H9 (cell line): ENCODE measurements at regions not wholly inside any gene's neighbourhood (a gene's known extent, or its start where the extent isn't known, plus 50 kb on each side); places are given as distances from the start of the nearest gene placed in this dataset.
A peak's percentile ranks its signal among the peaks of the same experiment; 100 is the strongest.

Source experiments
- DNase-seq: peaks from one replicate; pipeline ENCODE4 v3.0.0-alpha.2; 2017
- H2AFZ ChIP-seq: one replicate; pipeline ENCODE4 v1.6.1; 2013; ENCODE audit warnings: mild to moderate bottlenecking, low read length, control low read depth, moderate library complexity
- H2AK5ac ChIP-seq: 2 replicates; pipeline ENCODE4 v1.6.1; 2013; ENCODE audit warnings: low read length, control low read depth, mixed read lengths; ENCODE audit not compliant: insufficient read length
- H2BK120ac ChIP-seq: one replicate; pipeline ENCODE4 v1.6.1; 2013; ENCODE audit warnings: low read depth, mild to moderate bottlenecking, low read length, control low read depth, inconsistent platforms; ENCODE audit not compliant: poor library complexity, severe bottlenecking
- H2BK12ac ChIP-seq: 2 replicates; pipeline ENCODE4 v1.6.1; 2013; ENCODE audit warnings: low read length, control low read depth, mixed read lengths, low read depth; ENCODE audit not compliant: insufficient read length
- H2BK15ac ChIP-seq: 2 replicates; pipeline ENCODE4 v1.6.1; 2013; ENCODE audit warnings: low read depth, low read length, control low read depth
- H2BK20ac ChIP-seq: one replicate; pipeline ENCODE4 v1.6.1; 2013; ENCODE audit warnings: low read depth, mild to moderate bottlenecking, low read length, control low read depth, inconsistent platforms; ENCODE audit not compliant: poor library complexity, severe bottlenecking
- H2BK5ac ChIP-seq: 2 replicates; pipeline ENCODE4 v1.6.1; 2013; ENCODE audit warnings: low read length, control low read depth, mixed read lengths; ENCODE audit not compliant: insufficient read length
- H3K14ac ChIP-seq: 2 replicates; pipeline ENCODE4 v1.6.1; 2013; ENCODE audit warnings: low read length, control low read depth; ENCODE audit not compliant: insufficient read depth
- H3K18ac ChIP-seq: 2 replicates; pipeline ENCODE4 v1.6.1; 2013; ENCODE audit warnings: low read depth, mild to moderate bottlenecking, mixed read lengths, low read length, control low read depth; ENCODE audit not compliant: insufficient read length
- H3K23ac ChIP-seq: 2 replicates; pipeline ENCODE4 v1.6.1; 2013; ENCODE audit warnings: low read length, control low read depth, mixed read lengths, low read depth; ENCODE audit not compliant: insufficient read length
- H3K23me2 ChIP-seq: 2 replicates; pipeline ENCODE4 v1.6.1; 2013; ENCODE audit warnings: low read depth, mild to moderate bottlenecking, mixed read lengths, low read length, control low read depth; ENCODE audit not compliant: insufficient read length, poor library complexity, severe bottlenecking
- H3K27ac ChIP-seq: 2 replicates; pipeline ENCODE4 v1.5.1; 2013; ENCODE audit warnings: low read length, control low read depth, mixed read lengths, low read depth; ENCODE audit not compliant: insufficient read length
- H3K27me3 ChIP-seq: 2 replicates; pipeline ENCODE4 v1.6.1; 2013; ENCODE audit warnings: low read length, control low read depth, inconsistent platforms; ENCODE audit not compliant: insufficient read depth
- H3K4ac ChIP-seq: 2 replicates; pipeline ENCODE4 v1.6.1; 2013; ENCODE audit warnings: low read depth, mild to moderate bottlenecking, control low read depth, inconsistent platforms, low read length, moderate library complexity
- H3K4me1 ChIP-seq: 2 replicates; pipeline ENCODE4 v1.6.1; 2013; ENCODE audit warnings: low read length, control low read depth, inconsistent platforms; ENCODE audit not compliant: insufficient read depth
- H3K4me2 ChIP-seq: 2 replicates; pipeline ENCODE4 v1.6.1; 2013; ENCODE audit warnings: low read length, control low read depth, mixed read lengths; ENCODE audit not compliant: insufficient read length, insufficient read depth
- H3K56ac ChIP-seq: 2 replicates; pipeline ENCODE4 v1.6.1; 2013; ENCODE audit warnings: low read depth, mild to moderate bottlenecking, mixed read lengths, low read length, control low read depth; ENCODE audit not compliant: insufficient read length
- H3K79me1 ChIP-seq: 2 replicates; pipeline ENCODE4 v1.6.1; 2013; ENCODE audit warnings: low read depth, mild to moderate bottlenecking, moderate library complexity, low read length, control low read depth, inconsistent platforms; ENCODE audit not compliant: insufficient read depth, poor library complexity, severe bottlenecking
- H3K79me2 ChIP-seq: 2 replicates; pipeline ENCODE4 v1.6.1; 2013; ENCODE audit warnings: low read length, control low read depth, inconsistent platforms; ENCODE audit not compliant: insufficient read depth
- H3K9ac ChIP-seq: 2 replicates; pipeline ENCODE4 v1.6.1; 2013; ENCODE audit warnings: low read length, control low read depth, mixed read lengths; ENCODE audit not compliant: insufficient read length; ENCODE audit errors: extremely low read depth
- H3K9me3 ChIP-seq: one replicate; pipeline ENCODE4 v1.6.1; 2013; ENCODE audit warnings: low read depth, low read length, inconsistent platforms; ENCODE audit not compliant: control insufficient read depth
- H3T11ph ChIP-seq: one replicate; pipeline ENCODE4 v1.6.1; 2013; ENCODE audit warnings: mild to moderate bottlenecking, low read length, control low read depth, inconsistent platforms
- H4K20me1 ChIP-seq: one replicate; pipeline ENCODE4 v1.6.1; 2013; ENCODE audit not compliant: control insufficient read depth, insufficient read length, insufficient read depth
- H4K5ac ChIP-seq: 2 replicates; pipeline ENCODE4 v1.6.1; 2013; ENCODE audit warnings: low read depth, mild to moderate bottlenecking, mixed read lengths, low read length, control low read depth; ENCODE audit not compliant: insufficient read length
- H4K8ac ChIP-seq: replicated peaks from 2 replicates; pipeline ENCODE4 v1.6.1; 2013; ENCODE audit warnings: low read length, control low read depth, mixed read lengths, low read depth; ENCODE audit not compliant: insufficient read length
- H4K91ac ChIP-seq: 2 replicates; pipeline ENCODE4 v1.6.1; 2013; ENCODE audit warnings: low read depth, mild to moderate bottlenecking, moderate library complexity, mixed read lengths, low read length, control low read depth; ENCODE audit not compliant: insufficient read length
- H3K27ac Mint-ChIP-seq, 3 experiments: 2 replicates in 2 of 3; 3 replicates in 1 of 3; pipeline ENCODE4 v1.8.0; 2020 to 2021; ENCODE audit warnings: mixed read lengths in 3 of 3, mild to moderate bottlenecking in 1 of 3, moderate library complexity in 1 of 3
- H3K27me3 Mint-ChIP-seq: 2 replicates; pipeline ENCODE4 v1.8.0; 2021; ENCODE audit warnings: low read depth, mild to moderate bottlenecking, moderate library complexity, mixed read lengths
- H3K36me3 Mint-ChIP-seq, 3 experiments: 2 replicates in 2 of 3; 3 replicates in 1 of 3; pipeline ENCODE4 v1.8.0; 2020 to 2021; ENCODE audit warnings: low read depth in 3 of 3, mixed read lengths in 3 of 3; ENCODE audit not compliant: insufficient read depth in 1 of 3
- H3K4me1 Mint-ChIP-seq, 2 experiments: 2 replicates each; pipeline ENCODE4 v1.8.0; 2020; ENCODE audit warnings: mixed read lengths in 2 of 2
- H3K4me3 Mint-ChIP-seq, 2 experiments: 2 replicates in 1 of 2; 3 replicates in 1 of 2; pipeline ENCODE4 v1.8.0; 2020 to 2021; ENCODE audit warnings: mild to moderate bottlenecking in 2 of 2, mixed read lengths in 2 of 2, moderate library complexity in 1 of 2
- H3K9me3 Mint-ChIP-seq, 2 experiments: 2 replicates in 1 of 2; 3 replicates in 1 of 2; pipeline ENCODE4 v1.8.0; 2020; ENCODE audit warnings: mild to moderate bottlenecking in 2 of 2, mixed read lengths in 2 of 2, moderate library complexity in 1 of 2
- CTCF ChIP-seq: fragments of 200-600 bp; sonication (generic); conservative IDR thresholded peaks from 3 replicates; pipeline ENCODE4 v1.8.0; 2021; ENCODE audit warnings: antibody characterized with exemption, mild to moderate bottlenecking
- WGBS: extraction: QIAGEN DNeasy Blood & Tissue Kit; methylation state at CpG from one replicate; pipeline ENCODE4 v1.1.7; 2013; ENCODE audit warnings: missing lambda C conversion rate, low lambda C conversion rate, mixed read lengths; ENCODE audit not compliant: insufficient read length; ENCODE audit errors: extremely low coverage; 5-methylcytosine and 5-hydroxymethylcytosine counted together

GRCh38 chr6:53986721-53987521 is 124.3 kb upstream of the MLIP start:
- no peaks in the 10 kb centered on the region; a peak in 1 of 5 replicates for H3K9me3 Mint-ChIP-seq
- no peaks in the 10 kb centered on the region for H3K79me2 ChIP-seq
- no peak overlapping the region for H3K27ac ChIP-seq
- no CpG with 5 or more reads among the region's 10 CpGs for WGBS
- no peaks in the 10 kb centered on the region for H4K20me1 ChIP-seq
- H3K4me1 ChIP-seq: no peaks in the 10 kb centered on the region
- peaks cover 18 to 23% of the 10 kb centered on the region in 2 experiments for H3K4me1 Mint-ChIP-seq
- no peaks in the 10 kb centered on the region for H3K27me3 Mint-ChIP-seq
- H3K36me3 Mint-ChIP-seq: no peaks in the 10 kb centered on the region
- H3K4me2 ChIP-seq: no peak overlapping the region
- H2AFZ ChIP-seq: no peak overlapping the region
- no peak for DNase-seq
- H3K79me1 ChIP-seq: no peaks in the 10 kb centered on the region
- no peak overlapping the region for H3K18ac ChIP-seq
- no peak overlapping the region for H2BK120ac ChIP-seq
- H4K8ac ChIP-seq: no peak overlapping the region
- H3K27ac Mint-ChIP-seq: peak overlapping the region in 1 of 3 experiments; percentile 11; a peak in 1 of 7 replicates
- H2BK5ac ChIP-seq: no peak overlapping the region
- no peak overlapping the region for H2BK20ac ChIP-seq
- H2AK5ac ChIP-seq: no peak overlapping the region
- no peak overlapping the region for H2BK12ac ChIP-seq
- no peak overlapping the region for H3K14ac ChIP-seq
- no peak overlapping the region for H3K23ac ChIP-seq
- no peak overlapping the region for H3K9ac ChIP-seq
- H3K56ac ChIP-seq: no peak overlapping the region
- no peak overlapping the region for H2BK15ac ChIP-seq
- H4K91ac ChIP-seq: no peak overlapping the region
- H3K4me3 Mint-ChIP-seq: no peak overlapping the region
- TF ChIP-seq CTCF: no peak
- no peaks in the 10 kb centered on the region for H3K9me3 ChIP-seq
- H3K27me3 ChIP-seq: no peaks in the 10 kb centered on the region
- no peak overlapping the region for H4K5ac ChIP-seq
- H3K4ac ChIP-seq: no peak overlapping the region
- H3K23me2 ChIP-seq: no peaks in the 10 kb centered on the region
- no peak overlapping the region for H3T11ph ChIP-seq
